Skeletal muscle cell (primary cell): ENCODE measurements at regions not wholly inside any gene's neighbourhood (a gene's known extent, or its start where the extent isn't known, plus 50 kb on each side); places are given as distances from the start of the nearest gene placed in this dataset.

Source experiments
- DNase-seq: peaks from one replicate; pipeline ENCODE4 v3.0.0-alpha.2; 2010; ENCODE audit warnings: low read depth
- H3K4me3 ChIP-seq: 2 replicates; pipeline ENCODE4 v1.5.1; 2011; ENCODE audit warnings: low read depth, mild to moderate bottlenecking, control low read depth, low read length, moderate library complexity

- no peak for DNase-seq
- H3K4me3 ChIP-seq = peak overlapping the region; percentile 73
These were observed 107.4 kb upstream of the KCTD1 start for GRCh38 chr18:26655525-26656430.

DNA sequence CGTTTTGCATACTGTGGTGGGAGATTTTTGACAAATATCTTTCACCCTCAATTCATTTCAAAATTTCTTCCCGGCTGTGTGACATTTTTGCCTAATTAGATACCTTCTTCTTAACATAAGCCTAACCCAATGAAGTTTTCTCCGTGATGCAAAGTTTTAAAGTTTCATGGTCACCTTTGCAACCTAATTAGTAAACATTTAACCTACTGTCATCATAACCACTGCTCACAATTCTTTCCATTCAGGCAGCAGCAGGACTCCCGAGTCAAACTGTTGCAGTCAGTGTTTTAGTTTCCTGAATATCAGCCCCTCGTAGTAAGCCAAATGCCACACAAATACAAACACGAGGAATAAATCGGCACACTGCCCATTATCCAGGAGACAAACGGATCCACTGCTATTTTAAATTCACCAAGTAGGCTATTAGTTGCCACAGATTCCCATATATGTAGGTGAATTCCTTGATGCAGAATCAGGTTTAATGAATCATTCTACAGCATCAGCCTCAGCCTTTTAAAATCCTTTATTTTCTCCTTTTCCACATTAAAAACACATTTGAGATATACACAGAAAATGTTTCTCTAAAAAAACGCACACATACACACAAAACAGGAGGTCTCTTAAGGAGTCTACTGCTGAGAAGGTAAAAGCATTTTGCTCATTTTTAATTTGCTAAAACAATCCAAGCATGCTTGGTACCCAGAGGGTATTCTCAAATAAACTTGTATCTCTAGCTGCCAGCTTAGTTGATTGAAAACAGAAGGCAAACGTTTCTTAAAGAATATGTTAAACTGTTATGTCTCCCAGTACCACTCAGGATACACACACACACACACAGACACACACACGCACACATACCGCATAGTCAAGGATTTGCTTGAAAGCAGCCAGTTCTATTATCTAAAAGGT, 106.5 kb upstream of the KCTD1 start:
- no peak for DNase-seq
- no peak overlapping the region for H3K4me3 ChIP-seq

GRCh38 chr18:26653943-26654615, 105.7 kb upstream of the KCTD1 start:
- H3K4me3 ChIP-seq = no peak overlapping the region
- no peak for DNase-seq

DNA sequence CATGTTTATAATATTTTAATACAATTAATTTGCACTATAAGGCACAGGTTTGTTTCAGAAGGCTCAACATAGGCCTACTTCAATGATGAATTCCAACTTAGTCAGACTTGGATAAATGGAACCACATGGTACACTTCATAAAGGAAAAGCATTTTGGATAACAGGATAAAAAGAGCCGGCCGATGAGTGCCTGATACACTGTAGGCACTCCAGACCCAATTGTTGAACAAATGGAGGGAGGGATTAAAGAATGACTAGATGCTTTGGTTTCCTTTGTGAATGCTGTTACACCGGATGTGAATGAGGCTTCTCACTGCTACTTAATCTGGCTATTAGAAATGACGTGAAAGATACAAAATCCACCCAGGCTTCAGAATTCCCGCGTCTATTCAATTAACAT, 104.1 kb upstream of the KCTD1 start:
- DNase-seq = no peak
- no peak overlapping the region for H3K4me3 ChIP-seq

GRCh38 chr18:26650310-26651268, 102.2 kb upstream of the KCTD1 start:
- no peak for DNase-seq
- no peak overlapping the region for H3K4me3 ChIP-seq

GRCh38 chr18:26649193-26649543, 100.8 kb upstream of the KCTD1 start:
- no peak for DNase-seq
- no peak overlapping the region for H3K4me3 ChIP-seq

DNA sequence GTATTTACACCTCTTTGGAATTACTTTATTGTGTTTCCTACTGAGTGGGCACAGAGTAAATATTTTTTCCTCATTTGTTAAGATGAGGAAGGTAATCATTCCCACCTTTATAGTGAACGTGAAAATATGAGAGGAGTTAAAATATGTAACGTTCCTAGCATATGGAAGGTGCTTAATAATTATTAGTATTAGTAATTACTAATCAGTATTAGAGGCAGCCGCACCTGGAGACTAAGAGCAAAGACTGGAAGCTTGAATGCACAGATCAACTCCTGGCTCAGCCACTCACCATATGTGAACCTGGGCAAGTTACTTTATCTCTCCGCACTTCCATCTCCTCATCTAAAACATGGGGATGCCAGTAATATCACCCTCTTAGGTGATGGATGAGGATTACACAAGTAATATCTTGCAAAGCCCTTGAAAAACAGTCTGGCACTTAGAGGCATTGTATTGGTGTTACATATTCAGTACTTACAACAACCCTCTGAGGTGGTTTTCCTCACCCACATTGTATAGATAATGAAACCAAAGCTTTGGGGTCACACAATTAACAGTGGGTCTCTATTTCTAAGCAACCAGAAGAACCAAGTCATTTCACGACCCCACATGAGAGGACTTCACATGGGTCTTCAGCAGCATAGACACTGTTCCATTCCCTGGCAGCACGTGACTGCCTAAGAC, 100.3 kb upstream of the KCTD1 start:
- no peak overlapping the region for H3K4me3 ChIP-seq
- DNase-seq = no peak

DNA sequence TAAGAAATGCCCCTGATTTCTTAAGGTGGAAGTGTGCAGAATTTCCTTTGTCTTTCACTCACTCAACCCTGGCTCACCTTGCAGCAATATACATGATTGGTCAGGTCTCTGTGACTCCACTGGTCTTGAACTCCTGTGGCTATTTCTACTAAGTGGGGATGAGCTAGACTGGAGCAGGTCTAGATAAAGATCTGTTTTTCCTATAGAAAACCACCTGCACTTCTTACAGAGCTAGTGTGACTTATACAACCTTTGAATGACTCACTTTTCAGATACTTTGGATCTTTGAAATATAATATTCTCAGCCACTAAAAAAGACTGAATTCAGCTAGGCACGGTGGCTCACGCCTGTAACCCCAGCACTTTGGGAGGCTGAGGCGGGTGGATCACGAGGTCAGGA, 98.5 kb upstream of the KCTD1 start:
- DNase-seq = no peak
- no peak overlapping the region for H3K4me3 ChIP-seq

GRCh38 chr18:26642440-26643348, 94.3 kb upstream of the KCTD1 start:
- no peak overlapping the region for H3K4me3 ChIP-seq
- DNase-seq = no peak

GRCh38 chr18:26640541-26640940, 92.2 kb upstream of the KCTD1 start:
- no peak overlapping the region for H3K4me3 ChIP-seq
- DNase-seq = no peak

GRCh38 chr18:26639149-26639548, 90.8 kb upstream of the KCTD1 start:
- H3K4me3 ChIP-seq = no peak overlapping the region
- no peak for DNase-seq

DNA sequence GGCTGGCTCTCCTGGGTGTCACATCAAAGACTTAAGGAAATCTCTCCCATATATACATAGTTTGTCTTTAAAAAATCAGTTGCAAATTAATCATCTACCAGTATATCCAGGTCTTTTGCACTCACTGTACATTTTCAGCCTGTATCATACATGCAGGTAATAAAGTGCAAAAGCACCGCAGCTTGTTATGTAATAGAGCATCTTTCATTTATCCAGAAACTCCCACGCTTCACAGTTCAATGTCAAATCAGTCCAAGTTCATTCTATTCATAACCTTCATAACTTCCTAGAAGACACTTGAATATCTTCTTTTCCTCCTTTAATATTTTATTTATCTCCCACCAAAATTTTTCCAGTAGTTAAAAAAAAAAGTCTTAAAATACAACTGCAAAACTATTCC, 89.6 kb upstream of the KCTD1 start:
- H3K4me3 ChIP-seq = no peak overlapping the region
- no peak for DNase-seq

DNA sequence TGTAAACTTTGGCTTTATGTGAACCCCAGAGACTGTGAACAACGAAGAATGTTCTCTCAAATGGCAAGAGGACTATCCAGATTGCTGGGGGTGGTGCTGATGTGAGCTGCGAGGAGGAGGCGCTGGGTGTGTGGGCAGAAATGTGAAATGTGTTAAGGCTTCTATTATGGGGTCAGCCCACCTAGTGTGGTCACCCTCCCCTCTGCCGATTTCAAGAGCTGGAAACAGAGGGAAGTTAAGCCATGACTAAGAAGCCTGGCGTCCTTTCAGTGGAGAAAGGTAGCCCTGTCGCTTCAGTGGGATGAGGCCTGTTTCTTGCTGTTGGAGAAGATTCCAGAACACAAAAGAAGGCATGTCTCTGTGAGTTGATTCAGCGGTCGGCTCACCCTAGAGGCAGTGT, 89.0 kb upstream of the KCTD1 start:
- no peak for DNase-seq

DNA sequence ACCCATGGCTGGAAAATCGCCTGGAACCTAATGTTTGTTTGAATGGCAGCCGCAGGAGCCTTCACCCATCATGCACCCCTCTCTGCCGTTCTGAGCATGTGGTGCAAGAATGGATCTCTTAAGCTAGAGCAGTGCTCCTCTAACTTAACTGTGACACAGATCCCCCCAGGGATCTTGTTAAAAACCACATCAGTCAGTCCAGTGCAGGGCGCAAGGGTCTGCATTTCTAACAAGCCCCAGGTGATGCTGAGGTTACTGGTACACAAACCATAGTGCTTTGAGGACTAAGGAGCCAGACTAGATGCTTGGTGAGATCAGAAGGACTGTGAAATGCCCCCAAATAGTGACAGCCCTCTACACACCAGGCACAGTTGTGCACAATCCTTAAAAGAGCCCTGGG, 87.1 kb upstream of the KCTD1 start:
- DNase-seq = no peak
- H3K4me3 ChIP-seq = no peak overlapping the region

More for the DNA sequence above, 89.0 kb upstream of the KCTD1 start:
- no peak overlapping the region for H3K4me3 ChIP-seq

DNA sequence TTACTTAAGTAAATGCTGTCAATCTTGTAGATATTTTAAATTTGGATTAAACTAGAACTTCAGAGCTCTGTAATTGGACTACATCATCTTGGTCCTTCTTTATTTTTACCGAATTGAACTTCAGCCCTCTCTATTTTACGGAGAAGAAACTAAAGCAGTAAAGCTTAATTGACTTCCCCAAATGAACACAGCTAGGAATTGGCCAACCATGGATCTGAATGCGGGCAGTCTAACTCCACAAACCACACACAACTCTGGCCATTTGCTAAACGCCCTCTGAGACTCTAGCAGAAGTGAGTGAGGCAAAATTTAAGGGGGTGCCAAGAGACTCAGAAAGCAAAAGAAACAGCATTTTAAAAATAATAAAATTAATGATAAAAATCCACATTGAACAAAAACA, 86.3 kb upstream of the KCTD1 start:
- DNase-seq = no peak
- no peak overlapping the region for H3K4me3 ChIP-seq

GRCh38 chr18:26631135-26631534, 82.8 kb upstream of the KCTD1 start:
- no peak overlapping the region for H3K4me3 ChIP-seq
- no peak for DNase-seq

DNA sequence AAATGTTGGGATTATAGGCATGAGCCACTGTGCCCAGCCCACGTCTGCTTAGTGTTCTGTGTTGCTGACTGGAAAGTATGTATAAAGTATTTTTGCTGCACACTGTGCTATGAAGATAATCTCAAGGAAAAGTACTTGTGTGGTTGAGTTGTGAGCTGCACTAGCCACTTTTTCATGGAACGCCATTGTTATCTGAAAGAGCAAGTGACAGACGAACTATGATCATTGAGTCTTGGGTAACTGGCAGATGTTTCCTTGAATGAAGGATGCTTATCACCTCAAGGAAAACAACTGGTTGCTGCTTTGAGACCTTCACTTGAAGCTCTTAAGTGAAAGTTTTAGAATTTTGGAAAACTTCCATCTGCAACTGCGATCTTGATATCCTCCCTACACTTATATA, 82.2 kb upstream of the KCTD1 start:
- no peak for DNase-seq
- H3K4me3 ChIP-seq = no peak overlapping the region
